ENCODE measurements at regions not wholly inside any gene's neighbourhood (a gene's known extent, or its start where the extent isn't known, plus 50 kb on each side); places are given as distances from the start of the nearest gene placed in this dataset.
A peak's percentile ranks its signal among the peaks of the same experiment; 100 is the strongest.
"Not testable (repeated sequence)": the region's sequence is repeated elsewhere in the genome, so short reads cannot be mapped to it uniquely, and the experiment has no call there.

DNA sequence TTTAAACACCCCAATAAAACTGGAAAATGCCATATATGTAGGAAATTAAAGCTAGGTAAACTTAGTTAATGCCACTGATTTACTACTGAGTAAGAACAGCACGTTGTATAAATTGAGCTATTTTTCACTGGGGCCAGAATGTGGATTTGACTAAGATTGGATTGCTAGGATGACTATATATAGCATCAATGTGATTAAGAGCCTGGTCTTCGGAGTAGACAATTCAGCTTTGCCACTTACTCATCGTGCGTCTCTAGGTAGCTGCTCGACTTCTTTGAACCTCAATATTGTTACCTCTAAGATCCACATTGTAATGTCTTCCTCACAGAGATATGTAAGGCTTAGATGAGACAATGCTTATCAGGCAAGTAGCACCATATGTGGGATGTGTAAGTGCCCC is 462.5 kb downstream of the KLF12 start:
- DNase-seq, result no peak

DNA sequence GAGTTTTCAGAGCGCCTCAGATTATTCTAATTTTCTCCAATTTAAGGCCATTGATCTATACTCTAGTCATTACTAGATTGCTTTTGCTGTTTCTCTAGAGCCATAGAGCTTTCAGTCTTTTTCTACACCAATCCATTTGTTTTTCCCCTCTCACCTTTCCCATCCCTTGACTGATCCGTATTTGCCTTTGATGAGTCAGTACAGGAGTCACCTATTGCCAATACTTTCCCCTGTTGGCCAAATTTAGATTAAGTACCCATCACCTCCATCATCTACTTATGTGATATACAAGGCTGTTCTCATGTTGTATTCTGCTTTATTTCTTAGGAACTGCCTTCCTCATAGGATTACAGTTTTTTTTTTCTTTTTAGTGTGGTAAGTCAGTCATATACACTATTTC is 463.2 kb downstream of the KLF12 start:
- DNase-seq, result no peak

DNA sequence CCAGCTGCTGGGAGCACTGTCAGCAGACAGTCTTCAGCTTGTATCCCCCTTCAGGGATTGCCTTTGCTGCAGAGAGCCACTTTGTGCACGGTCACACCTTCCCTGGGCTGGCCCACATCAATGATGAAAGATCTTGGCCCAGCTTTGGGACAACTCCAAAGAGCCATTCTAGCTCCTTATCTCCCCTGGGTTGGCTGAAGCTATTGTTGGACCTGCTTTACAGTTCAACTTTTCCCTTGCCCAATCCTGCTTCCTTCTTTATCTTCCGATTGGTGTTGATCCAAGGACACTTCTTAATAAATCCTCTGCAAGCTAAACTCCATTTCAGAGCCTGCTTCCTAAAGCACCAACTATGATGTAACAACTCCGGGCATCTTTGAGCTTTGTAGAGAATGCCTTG is 466.4 kb downstream of the KLF12 start:
- DNase-seq, result no peak

GRCh38 chr13:73665261-73665660 is 468.9 kb downstream of the KLF12 start:
- no peak for DNase-seq

GRCh38 chr13:73664851-73665250 is 469.4 kb downstream of the KLF12 start:
- DNase-seq, result no peak

- DNase-seq, result no peak
These were observed 471.4 kb downstream of the KLF12 start for GRCh38 chr13:73662833-73663232.

DNA sequence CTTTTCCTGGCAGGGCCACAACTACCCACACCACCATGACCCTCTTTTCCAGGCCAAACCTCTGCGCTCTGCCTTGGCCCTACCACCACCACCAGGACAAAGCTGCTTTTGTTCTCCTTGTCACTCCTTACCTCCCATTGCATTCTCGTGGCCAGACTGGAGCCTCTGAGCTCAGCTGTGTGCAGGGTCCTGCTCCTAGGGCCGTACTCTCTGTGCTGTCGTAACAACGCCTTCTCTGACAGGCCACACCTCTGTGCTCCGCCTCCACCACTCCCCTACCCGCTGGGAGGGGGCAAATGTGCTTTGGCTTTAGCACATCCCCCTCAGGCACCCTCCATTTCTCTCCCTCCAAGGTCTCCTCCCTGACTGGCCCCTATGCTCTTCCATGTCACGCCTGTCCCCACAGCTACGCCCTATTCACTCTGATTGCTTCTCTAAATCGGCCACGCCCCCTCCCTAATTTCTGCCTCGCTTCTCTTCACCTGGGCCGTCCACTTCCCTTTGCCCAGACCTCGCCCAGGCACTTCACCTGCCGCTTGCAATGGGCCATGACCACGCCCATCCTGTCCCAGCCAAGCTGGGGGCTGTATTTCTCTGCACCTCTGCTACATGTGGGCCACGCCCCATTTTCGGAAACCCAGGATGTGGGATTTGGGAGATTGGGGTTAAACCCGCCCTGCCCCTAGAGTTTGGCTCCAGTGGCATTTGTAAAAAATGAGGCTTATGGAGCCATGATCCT is 472.3 kb downstream of the KLF12 start:
- no peak for DNase-seq

- DNase-seq, result no peak
These were observed 473.1 kb downstream of the KLF12 start for GRCh38 chr13:73661066-73661465.

GRCh38 chr13:73658639-73659038 is 475.6 kb downstream of the KLF12 start:
- no peak for DNase-seq

- no peak for DNase-seq
These were observed 476.2 kb downstream of the KLF12 start for GRCh38 chr13:73657821-73658540.

DNA sequence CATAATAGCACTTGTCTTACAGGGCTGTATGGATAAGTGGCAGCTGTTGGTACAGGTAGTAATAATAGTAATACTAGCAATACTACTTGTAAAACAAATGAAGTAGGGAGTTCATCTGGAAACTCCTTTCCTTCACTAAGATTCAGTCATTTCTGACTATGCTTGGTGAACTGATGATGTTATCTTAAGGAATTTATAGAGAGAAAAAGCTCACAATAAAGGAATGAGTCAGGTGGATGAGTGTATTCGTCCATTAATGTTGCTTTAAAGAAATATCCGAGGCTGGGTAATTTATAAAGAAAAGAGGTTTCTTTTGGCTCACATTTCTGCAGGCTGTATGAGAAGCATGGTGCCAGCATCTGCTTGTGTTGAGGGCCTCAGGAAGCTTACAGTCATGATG is 477.3 kb downstream of the KLF12 start:
- DNase-seq, result no peak

GRCh38 chr13:73653688-73654087 is 480.5 kb downstream of the KLF12 start:
- DNase-seq, result no peak

DNA sequence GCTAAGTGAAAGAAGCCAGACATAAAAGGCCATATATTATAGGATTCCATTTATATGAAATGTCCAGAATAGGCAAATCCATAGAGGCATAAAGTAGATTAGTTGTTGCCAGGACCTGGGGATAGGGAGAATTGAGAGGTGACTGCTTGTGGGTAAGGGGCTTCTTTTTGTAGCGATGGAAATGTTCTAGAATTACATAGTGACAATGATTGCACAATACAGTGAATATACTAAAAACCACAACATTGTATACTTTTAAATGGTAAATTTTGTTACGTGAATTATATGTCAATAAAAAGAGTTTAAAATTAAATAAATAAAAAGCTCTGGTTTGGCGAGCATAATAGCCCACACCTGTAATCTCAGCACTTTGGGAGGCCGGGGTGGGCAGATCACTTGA is 486.8 kb downstream of the KLF12 start:
- no peak for DNase-seq

DNA sequence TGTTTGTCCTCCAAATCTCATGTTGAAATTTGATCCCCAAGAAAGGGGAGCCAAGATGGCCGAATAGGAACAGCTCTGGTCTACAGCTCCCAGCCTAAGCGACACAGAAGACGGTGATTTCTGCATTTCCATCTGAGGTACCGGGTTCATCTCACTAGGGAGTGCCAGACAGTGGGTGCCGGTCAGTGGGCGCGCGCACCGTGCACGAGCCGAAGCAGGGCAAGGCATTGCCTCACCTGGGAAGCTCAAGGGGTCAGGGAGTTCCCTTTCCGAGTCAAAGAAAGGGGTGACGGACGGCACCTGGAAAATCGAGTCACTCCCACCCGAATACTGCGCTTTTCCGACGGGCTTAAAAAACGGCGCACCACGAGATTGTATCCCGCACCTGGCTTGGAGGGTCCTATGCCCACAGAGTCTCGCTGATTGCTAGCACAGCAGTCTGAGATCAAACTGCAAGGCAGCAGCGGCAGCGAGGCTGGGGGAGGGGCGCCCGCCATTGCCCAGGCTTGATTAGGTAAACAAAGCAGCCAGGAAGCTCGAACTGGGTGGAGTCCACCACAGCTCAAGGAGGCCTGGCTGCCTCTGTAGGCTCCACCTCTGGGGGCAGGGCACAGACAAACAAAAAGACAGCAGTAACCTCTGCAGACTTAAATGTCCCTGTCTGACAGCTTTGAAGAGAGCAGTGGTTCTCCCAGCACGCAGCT is 493.6 kb downstream of the KLF12 start:
- DNase-seq, result not testable (repeated sequence)

GRCh38 chr13:73635166-73635787 is 498.9 kb downstream of the KLF12 start:
- DNase-seq, result no peak

GRCh38 chr13:73633817-73634460 is 500.3 kb downstream of the KLF12 start:
- DNase-seq, result peak; percentile 20

GRCh38 chr13:73631411-73631810 is 502.8 kb downstream of the KLF12 start:
- no peak for DNase-seq

DNA sequence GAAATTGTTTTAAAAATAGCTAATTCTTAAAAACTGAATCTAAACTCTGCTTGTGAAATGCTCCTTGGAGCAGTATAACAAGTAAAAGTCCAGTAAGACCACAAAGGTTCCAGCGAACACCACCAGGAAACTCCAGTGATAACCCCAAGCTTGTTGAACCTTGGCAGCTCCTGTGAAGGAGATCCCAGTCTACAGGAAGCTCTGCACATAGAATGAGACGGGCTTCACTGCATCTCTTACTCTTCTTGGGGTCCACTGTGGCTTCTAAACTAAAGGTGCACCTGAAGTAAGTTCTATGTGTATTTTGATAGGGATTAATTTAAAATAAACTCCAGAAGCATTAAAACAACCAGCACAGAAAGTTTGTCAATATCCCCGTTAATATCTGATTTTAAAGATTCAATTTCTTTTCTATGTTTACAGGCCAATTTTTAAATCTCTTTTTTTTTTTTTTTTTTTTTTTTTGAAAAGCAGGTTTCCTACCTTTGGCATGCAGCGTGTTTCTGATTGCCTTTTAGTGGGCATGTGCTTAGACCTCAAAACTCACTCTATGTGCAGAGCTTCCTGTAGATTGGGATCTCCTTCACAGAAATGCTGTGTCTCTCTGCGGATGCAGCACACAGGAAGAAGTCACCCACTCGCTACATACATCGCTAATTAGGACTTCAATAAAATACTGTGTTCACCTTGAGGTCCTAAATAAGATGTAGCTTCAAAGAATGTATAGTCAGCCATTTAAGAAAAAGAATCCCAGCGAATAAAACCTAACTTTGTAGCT is 508.5 kb downstream of the KLF12 start:
- DNase-seq, result no peak

- DNase-seq, result no peak
These were observed 510.9 kb downstream of the KLF12 start for GRCh38 chr13:73623281-73623680.

DNA sequence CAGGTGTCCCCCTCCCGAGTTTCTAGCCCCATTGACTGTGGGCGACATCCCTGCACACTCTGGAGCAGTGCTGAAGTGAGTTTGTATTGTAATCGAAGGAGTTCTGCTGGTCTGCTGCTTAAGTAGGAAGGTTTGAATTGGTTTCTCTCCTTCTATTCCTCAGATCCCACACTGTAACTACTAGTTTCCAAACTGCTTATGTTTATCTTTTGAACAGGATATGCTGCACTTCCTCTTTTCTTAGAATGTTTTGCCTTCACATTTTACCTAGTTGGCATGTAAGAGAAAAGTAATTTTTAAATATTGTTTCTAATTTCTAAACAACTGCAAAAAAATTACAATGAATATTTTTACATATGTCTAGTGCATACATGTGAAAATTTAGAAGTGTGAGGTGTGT is 511.8 kb downstream of the KLF12 start:
- DNase-seq, result no peak

- peak; percentile 57 for DNase-seq
These were observed 515.8 kb downstream of the KLF12 start for GRCh38 chr13:73618275-73618865.
